ENCODE measurements at regions not wholly inside any gene's neighbourhood (a gene's known extent, or its start where the extent isn't known, plus 50 kb on each side); places are given as distances from the start of the nearest gene placed in this dataset.

GRCh38 chr11:42571878-42572610 is 739.8 kb upstream of the API5 start:
- no peak overlapping the region for H3K4me3 ChIP-seq (ENCODE audit: low read depth, low read length)
- no peak for TF ChIP-seq CTCF (conservative IDR thresholded peaks at IDR 0.05; ENCODE audit: low read depth, low read length)
- DNase-seq (ENCODE audit: low read depth) = no peak

GRCh38 chr11:42576318-42576717 is 735.5 kb upstream of the API5 start:
- H3K4me3 ChIP-seq (ENCODE audit: low read depth, low read length) = no peak overlapping the region
- DNase-seq (ENCODE audit: low read depth) = no peak
- TF ChIP-seq CTCF (conservative IDR thresholded peaks at IDR 0.05; ENCODE audit: low read depth, low read length) = no peak

- no peak for DNase-seq (ENCODE audit: low read depth)
- no peak for TF ChIP-seq CTCF (conservative IDR thresholded peaks at IDR 0.05; ENCODE audit: low read depth, low read length)
- H3K4me3 ChIP-seq (ENCODE audit: low read depth, low read length) = no peak overlapping the region
Measured at GRCh38 chr11:42589286-42589685, 722.5 kb upstream of the API5 start.

DNA sequence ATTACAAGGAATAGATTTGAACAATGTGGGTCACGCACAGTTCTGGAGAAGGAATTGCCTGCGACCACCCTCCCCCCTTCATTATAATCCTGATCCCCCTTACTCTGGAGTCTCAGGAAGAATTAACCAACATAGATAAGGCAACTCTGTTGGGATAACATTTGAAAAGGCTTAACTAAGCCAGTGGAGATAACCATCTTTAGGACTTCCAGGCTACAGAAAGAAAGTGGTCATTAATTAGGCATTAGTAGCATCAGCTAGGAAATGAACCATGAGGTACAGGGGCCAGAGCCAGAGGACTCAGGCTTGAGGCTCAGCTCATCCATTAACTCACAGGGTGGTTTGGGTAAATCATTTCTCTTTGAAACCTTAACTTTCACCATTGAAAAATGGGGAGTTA is 720.0 kb upstream of the API5 start:
- DNase-seq (ENCODE audit: low read depth) = no peak
- TF ChIP-seq CTCF (conservative IDR thresholded peaks at IDR 0.05; ENCODE audit: low read depth, low read length) = no peak
- no peak overlapping the region for H3K4me3 ChIP-seq (ENCODE audit: low read depth, low read length)

- no peak for DNase-seq (ENCODE audit: low read depth)
Measured at GRCh38 chr11:42593441-42593840, 718.4 kb upstream of the API5 start.

DNA sequence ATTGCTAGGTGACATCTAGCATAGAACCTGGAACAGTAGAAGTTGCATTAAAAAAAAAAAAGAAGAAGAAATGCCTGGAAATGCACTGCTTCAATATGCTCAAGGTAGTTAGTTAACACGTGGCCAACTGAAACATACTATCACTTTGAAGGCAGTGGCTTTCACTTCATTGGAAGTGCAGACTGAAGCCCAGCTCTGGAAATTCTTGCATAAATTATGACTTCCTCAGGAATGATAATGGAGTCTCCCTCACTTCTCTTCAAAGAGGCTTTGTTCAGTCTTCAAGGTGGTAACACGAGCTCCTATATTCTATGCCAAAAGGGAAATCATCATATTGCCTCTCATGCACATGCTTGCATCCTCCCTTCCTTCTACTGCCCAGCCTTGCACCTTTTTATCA is 715.9 kb upstream of the API5 start:
- DNase-seq (ENCODE audit: low read depth) = no peak
- TF ChIP-seq CTCF (conservative IDR thresholded peaks at IDR 0.05; ENCODE audit: low read depth, low read length) = no peak
- no peak overlapping the region for H3K4me3 ChIP-seq (ENCODE audit: low read depth, low read length)

More at GRCh38 chr11:42593441-42593840, 718.4 kb upstream of the API5 start:
- no peak for TF ChIP-seq CTCF (conservative IDR thresholded peaks at IDR 0.05; ENCODE audit: low read depth, low read length)
- no peak overlapping the region for H3K4me3 ChIP-seq (ENCODE audit: low read depth, low read length)

DNA sequence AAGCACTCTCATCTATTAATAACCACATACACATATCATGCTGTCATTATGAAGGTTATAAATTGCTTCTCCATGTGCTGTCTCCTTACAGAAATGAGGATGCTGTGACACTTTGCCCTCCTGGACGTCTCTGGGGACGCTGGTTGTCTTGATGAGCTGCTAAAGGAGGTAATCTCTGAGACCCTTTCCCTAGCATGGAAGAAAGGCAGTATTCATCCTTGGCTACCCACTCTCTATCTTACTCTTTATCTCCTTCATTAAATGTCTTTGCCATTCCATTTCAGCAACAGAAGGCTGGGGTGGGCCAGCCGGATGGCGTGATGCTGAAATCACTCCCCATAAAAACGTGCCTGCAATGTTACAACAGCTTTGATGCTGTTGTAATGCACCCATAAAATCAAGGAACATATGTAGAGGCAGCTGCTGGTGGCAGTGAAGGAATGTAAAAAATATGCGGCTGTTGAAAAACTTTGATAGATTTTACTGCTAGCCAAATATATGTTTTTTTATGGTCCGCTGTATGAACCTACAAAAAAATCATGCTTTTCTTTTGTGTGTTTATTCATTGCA is 715.1 kb upstream of the API5 start:
- TF ChIP-seq CTCF (conservative IDR thresholded peaks at IDR 0.05; ENCODE audit: low read depth, low read length) = no peak

More for the DNA sequence above, 715.1 kb upstream of the API5 start:
- no peak overlapping the region for H3K4me3 ChIP-seq (ENCODE audit: low read depth, low read length)
- DNase-seq (ENCODE audit: low read depth) = no peak
